Lower leg skin (tissue), 4 donors: ENCODE measurements at regions not wholly inside any gene's neighbourhood (a gene's known extent, or its start where the extent isn't known, plus 50 kb on each side); places are given as distances from the start of the nearest gene placed in this dataset.
"Not testable (repeated sequence)": the region's sequence is repeated elsewhere in the genome, so short reads cannot be mapped to it uniquely, and the experiment has no call there.

Experiments used
- DNase-seq, 2 donors: peaks; one replicate each; pipeline ENCODE4 v3.0.0-alpha.2; 2019; ENCODE audit warnings: low spot score in 2 of 2
- H3K4me3 ChIP-seq: fragments of 200-600 bp; sonication (generic); 2 replicates; pipeline ENCODE4 v1.5.1; 2017; ENCODE audit warnings: mild to moderate bottlenecking, low read depth; ENCODE audit not compliant: poor library complexity, severe bottlenecking
- CTCF ChIP-seq, 3 donors: fragments of 450-650 bp; IDR thresholded peaks; one replicate each; pipeline ENCODE4 v1.5.1; 2016; ENCODE audit warnings: antibody characterized with exemption in 3 of 3, mild to moderate bottlenecking in 3 of 3, moderate library complexity in 2 of 3
- POLR2A ChIP-seq, 2 donors: fragments of 450-650 bp; IDR thresholded peaks; one replicate each; pipeline ENCODE4 v1.6.1; 2016 to 2017; ENCODE audit warnings: antibody characterized with exemption in 2 of 2, mild to moderate bottlenecking in 1 of 2, moderate library complexity in 1 of 2
- WGBS, 2 donors: methylation state at CpG; one replicate each; pipeline ENCODE4 v1.1.5; 2018; 5-methylcytosine and 5-hydroxymethylcytosine counted together
- intact Hi-C: fragments of 100-400 bp; cut with DNase I; formaldehyde crosslinking; loops from one replicate; pipeline ENCODE4 v1.15.0; 2023; ENCODE audit warnings: low total_unique reads

GRCh38 chr3:27797773-27798172 lies 75.7 kb upstream of the EOMES start:
- TF ChIP-seq CTCF (IDR thresholded peaks at IDR 0.05) (no peak), POLR2A (IDR thresholded peaks at IDR 0.05) (no peak)
- H3K4me3 ChIP-seq = no peak overlapping the region
- DNase-seq = no peak
- WGBS, 2 donors = 80 to 87% methylated on average over 6 of the region's 6 CpGs
- intact Hi-C loops = no loop called here

GRCh38 chr3:27800261-27800660 lies 78.1 kb upstream of the EOMES start:
- TF ChIP-seq POLR2A (IDR thresholded peaks at IDR 0.05) (no peak), CTCF (IDR thresholded peaks at IDR 0.05) (no peak)
- H3K4me3 ChIP-seq = no peak overlapping the region
- DNase-seq = no peak
- intact Hi-C loops = no loop called here
- WGBS, 2 donors = 89 to 90% methylated on average over 3 of the region's 3 CpGs

GRCh38 chr3:27802425-27802824 lies 80.3 kb upstream of the EOMES start:
- intact Hi-C loops = no loop called here
- TF ChIP-seq POLR2A (IDR thresholded peaks at IDR 0.05) = no peak
- no peak for TF ChIP-seq CTCF (IDR thresholded peaks at IDR 0.05)
- DNase-seq = no peak
- H3K4me3 ChIP-seq = no peak overlapping the region
- WGBS, 2 donors = 88 to 95% methylated on average over 2 of the region's 2 CpGs

- DNase-seq = no peak
- TF ChIP-seq CTCF (IDR thresholded peaks at IDR 0.05) (no peak), POLR2A (IDR thresholded peaks at IDR 0.05) (no peak)
- intact Hi-C loops = no loop called here
- no peak overlapping the region for H3K4me3 ChIP-seq
Observed at GRCh38 chr3:27802849-27803248, 80.7 kb upstream of the EOMES start.

- intact Hi-C loops = no loop called here
- TF ChIP-seq CTCF (IDR thresholded peaks at IDR 0.05) (no peak), POLR2A (IDR thresholded peaks at IDR 0.05) (no peak)
- no peak overlapping the region for H3K4me3 ChIP-seq
- 44 to 51% methylated on average over 2 of the region's 2 CpGs for WGBS, 2 donors
- DNase-seq = no peak
Observed at GRCh38 chr3:27805282-27805681, 83.2 kb upstream of the EOMES start.

- TF ChIP-seq POLR2A (IDR thresholded peaks at IDR 0.05) = no peak
- no peak for TF ChIP-seq CTCF (IDR thresholded peaks at IDR 0.05)
- no peak overlapping the region for H3K4me3 ChIP-seq
- intact Hi-C loops = no loop called here
- 21 to 39% methylated on average over 1 of the region's 1 CpG for WGBS, 2 donors
- DNase-seq = no peak
Observed at GRCh38 chr3:27813255-27813654, 91.1 kb upstream of the EOMES start.

GRCh38 chr3:27821609-27822008 lies 99.5 kb upstream of the EOMES start:
- intact Hi-C loops, H3K4me3 ChIP-seq, DNase-seq: not testable (repeated sequence)
- WGBS, 2 donors = 88 to 96% methylated on average over 23 of the region's 23 CpGs
